Kidney epithelial cell (primary cell): ENCODE measurements at regions not wholly inside any gene's neighbourhood (a gene's known extent, or its start where the extent isn't known, plus 50 kb on each side); places are given as distances from the start of the nearest gene placed in this dataset.

Experiments
- DNase-seq: peaks from one replicate; pipeline ENCODE4 v3.0.0-alpha.2; 2010; ENCODE audit warnings: low read depth
- H3K27me3 ChIP-seq: 2 replicates; pipeline ENCODE4 v1.6.0; 2011; ENCODE audit warnings: low read length; ENCODE audit not compliant: control insufficient read depth, insufficient read depth
- H3K36me3 ChIP-seq: 2 replicates; pipeline ENCODE4 v1.5.1; 2011; ENCODE audit warnings: low read length; ENCODE audit not compliant: control insufficient read depth, insufficient read depth
- H3K4me3 ChIP-seq: 2 replicates; pipeline ENCODE4 v1.5.1; 2011; ENCODE audit warnings: low read depth, mild to moderate bottlenecking, control low read depth, low read length
- CTCF ChIP-seq: IDR thresholded peaks from 2 replicates; pipeline ENCODE4 v1.5.1; 2011; ENCODE audit warnings: mild to moderate bottlenecking, moderate library complexity, low read length, control low read depth, inconsistent platforms; ENCODE audit not compliant: insufficient read depth, poor library complexity, severe bottlenecking

DNA sequence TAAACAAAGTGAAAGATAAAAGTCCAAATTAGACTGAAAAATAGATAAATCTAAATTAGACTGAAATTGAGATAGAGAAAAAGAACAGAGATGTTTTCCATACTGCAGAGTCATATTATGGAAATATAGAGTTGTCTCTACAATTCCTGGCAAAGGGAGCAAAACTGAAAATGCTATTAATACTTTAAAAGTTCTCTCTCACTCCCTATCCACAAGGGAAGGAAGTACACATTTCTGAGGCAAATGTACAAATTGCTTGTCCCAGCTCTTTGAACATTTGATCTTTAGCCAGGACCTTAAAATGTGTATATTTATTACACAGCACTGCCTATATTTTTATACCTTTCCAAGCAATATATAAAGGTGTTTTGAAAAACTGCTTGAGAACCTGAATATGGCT is 225.1 kb upstream of the SEMA6D start:
- DNase-seq, result no peak
- no peaks in the 10 kb centered on the region for H3K36me3 ChIP-seq
- H3K27me3 ChIP-seq, result no peaks in the 10 kb centered on the region
- no peak for TF ChIP-seq CTCF
- H3K4me3 ChIP-seq, result no peak overlapping the region

DNA sequence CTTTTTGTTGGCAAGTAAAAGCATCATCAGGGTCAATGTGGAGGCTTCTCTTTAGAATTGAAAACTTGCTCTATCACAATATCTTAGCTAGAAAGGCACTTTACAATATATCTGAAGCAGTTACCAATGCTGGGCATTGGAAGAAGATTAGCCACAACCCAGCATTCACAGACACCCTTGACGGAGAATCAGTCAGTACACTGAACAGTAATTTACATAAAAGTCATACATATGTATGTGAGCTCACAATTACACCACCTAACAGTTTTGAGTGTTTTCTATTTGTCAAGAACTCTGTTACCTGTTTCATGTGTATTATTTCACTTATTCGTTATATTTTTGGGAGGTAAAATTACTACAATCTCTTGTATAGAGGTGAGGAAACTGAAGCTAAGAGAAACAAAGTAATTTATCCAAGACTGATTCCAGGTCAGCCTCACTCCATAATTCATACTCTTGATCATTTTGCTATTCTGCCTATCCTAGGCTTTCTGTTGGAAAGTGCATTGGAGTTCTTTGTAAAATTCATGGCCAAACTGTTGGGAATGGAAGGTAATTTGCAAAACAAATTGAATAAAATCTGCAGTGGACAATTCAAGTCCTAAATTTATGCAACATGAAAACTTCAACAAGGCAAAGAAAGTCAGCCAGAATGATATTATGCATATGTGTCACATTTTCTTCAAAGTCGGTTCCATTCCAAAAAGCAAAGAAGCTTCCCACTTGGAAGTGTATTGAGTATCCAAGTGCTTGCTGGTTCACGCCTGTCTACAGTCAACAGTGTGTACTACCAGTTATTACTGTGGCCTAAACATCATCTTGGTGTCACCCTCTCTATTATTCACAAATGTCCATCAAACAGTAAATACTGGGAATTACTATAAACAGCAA is 223.7 kb upstream of the SEMA6D start:
- no peak for DNase-seq
- TF ChIP-seq CTCF, result no peak
- Histone ChIP-seq H3K4me3 (no peak overlapping the region), H3K27me3 (no peaks in the 10 kb centered on the region), H3K36me3 (no peaks in the 10 kb centered on the region)

DNA sequence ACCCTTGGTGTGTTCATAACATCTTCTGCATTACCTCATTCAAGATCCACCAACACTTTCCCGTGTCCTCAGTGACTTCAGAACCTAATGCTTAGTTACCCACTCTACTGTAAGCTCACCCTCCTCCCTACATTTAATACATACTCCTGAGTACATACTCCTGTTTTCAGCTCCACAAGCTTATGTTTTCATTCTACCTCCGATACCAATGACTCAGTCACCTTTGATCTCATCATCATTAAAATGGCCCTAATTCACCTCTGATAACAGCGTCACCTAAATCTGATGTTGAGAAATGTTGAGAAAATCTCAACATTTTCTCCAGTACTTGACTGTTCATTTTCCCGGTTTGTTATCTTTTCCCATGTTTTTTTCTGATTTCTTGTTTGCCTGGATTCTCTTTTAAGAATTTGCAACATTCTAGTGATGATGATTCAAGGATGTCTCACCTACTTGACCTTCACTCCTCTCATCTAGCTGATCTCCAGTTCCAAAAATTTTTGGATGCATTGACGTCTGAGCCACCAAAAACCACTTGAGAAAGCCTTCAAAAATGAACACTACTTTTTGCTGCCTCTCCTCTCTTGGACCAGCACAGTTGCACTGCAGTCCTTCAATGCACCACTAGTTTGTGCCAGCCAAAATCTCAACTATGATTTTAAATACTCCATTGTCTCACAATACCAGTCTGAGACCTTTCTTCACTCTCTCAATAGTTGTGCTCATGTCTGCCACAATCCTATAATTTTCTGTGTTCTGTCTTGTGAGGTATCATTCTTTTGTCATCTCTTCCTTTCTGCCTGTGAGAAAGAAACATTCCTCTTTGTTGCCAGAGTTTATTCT is 220.7 kb upstream of the SEMA6D start:
- DNase-seq, result no peak
- H3K36me3 ChIP-seq, result no peaks in the 10 kb centered on the region
- no peaks in the 10 kb centered on the region for H3K27me3 ChIP-seq
- no peak for TF ChIP-seq CTCF
- H3K4me3 ChIP-seq, result no peak overlapping the region

- no peak overlapping the region for H3K4me3 ChIP-seq
- no peaks in the 10 kb centered on the region for H3K36me3 ChIP-seq
- no peaks in the 10 kb centered on the region for H3K27me3 ChIP-seq
- no peak for TF ChIP-seq CTCF
- DNase-seq, result no peak
These were observed 216.5 kb upstream of the SEMA6D start for GRCh38 chr15:47500842-47501241.

- H3K36me3 ChIP-seq, result no peaks in the 10 kb centered on the region
- no peaks in the 10 kb centered on the region for H3K27me3 ChIP-seq
- TF ChIP-seq CTCF, result no peak
- H3K4me3 ChIP-seq, result no peak overlapping the region
- no peak for DNase-seq
These were observed 215.3 kb upstream of the SEMA6D start for GRCh38 chr15:47502041-47502440.
